Sigmoid colon (tissue), 4 donors: ENCODE measurements at regions not wholly inside any gene's neighbourhood (a gene's known extent, or its start where the extent isn't known, plus 50 kb on each side); places are given as distances from the start of the nearest gene placed in this dataset.

Source experiments
- CTCF ChIP-seq, 4 experiments: fragments of 450-650 bp in 3 of 4; fragments of 200-600 bp in 1 of 4; IDR thresholded peaks; one replicate each; pipeline ENCODE4 v1.5.1; 2016 to 2019; ENCODE audit warnings: antibody characterized with exemption in 4 of 4, mild to moderate bottlenecking in 3 of 4, moderate library complexity in 2 of 4
- EP300 ChIP-seq, 4 donors: sonication (generic); formaldehyde crosslinking; IDR thresholded peaks; one replicate each; pipeline ENCODE4 v1.6.1; 2017; ENCODE audit warnings: antibody characterized with exemption in 4 of 4
- POLR2AphosphoS5 ChIP-seq, 4 donors: sonication (generic); formaldehyde crosslinking; IDR thresholded peaks; one replicate each; pipeline ENCODE4 v1.6.1; 2017; ENCODE audit warnings: antibody characterized with exemption in 4 of 4

GRCh38 chr6:41494212-41495110 lies 51.7 kb upstream of the FOXP4 start:
- no peak for TF ChIP-seq CTCF (IDR thresholded peaks at IDR 0.05)
- no peak for TF ChIP-seq EP300 (IDR thresholded peaks at IDR 0.05)
- no peak for TF ChIP-seq POLR2AphosphoS5 (IDR thresholded peaks at IDR 0.05)
